Posterior vena cava (tissue), 2 donors: ENCODE measurements at regions not wholly inside any gene's neighbourhood (a gene's known extent, or its start where the extent isn't known, plus 50 kb on each side); places are given as distances from the start of the nearest gene placed in this dataset.

Experiments
- DNase-seq: peaks from one replicate; pipeline ENCODE4 v3.0.0-alpha.2; 2020; ENCODE audit warnings: low spot score
- intact Hi-C, 2 donors: fragments of 100-400 bp; cut with DNase I; formaldehyde crosslinking; loops; one replicate each; pipeline versions ENCODE4 v1.14.1 to v1.14.2; 2022 to 2023
- donor health status: DM: yes; HTN: yes; CAD: no.
- donor health status: DM: yes; HTN: yes; CAD: no.

GRCh38 chrX:124506066-124506465 is 159.7 kb downstream of the SH2D1A start:
- no peak for DNase-seq
- intact Hi-C loops: no loop called here

DNA sequence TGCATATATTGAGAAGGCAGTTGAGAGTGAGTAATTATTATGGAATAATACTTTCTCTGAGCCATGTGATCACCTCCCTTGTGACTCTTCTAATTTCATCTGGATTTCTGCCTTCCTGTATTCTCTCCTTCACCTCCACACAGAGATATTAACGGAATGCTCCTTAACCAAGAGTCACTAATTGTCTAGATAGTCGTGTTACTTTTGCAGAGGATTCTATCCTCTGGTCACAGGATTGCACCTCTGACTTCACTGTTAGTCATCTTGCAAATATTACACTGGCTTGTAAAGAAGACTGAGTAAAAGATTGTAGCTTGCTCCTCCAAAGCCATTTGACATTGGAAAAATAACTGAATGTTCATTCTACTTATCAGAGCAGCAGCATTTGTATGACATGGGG is 160.9 kb downstream of the SH2D1A start:
- intact Hi-C loops: no loop called here
- no peak for DNase-seq

DNA sequence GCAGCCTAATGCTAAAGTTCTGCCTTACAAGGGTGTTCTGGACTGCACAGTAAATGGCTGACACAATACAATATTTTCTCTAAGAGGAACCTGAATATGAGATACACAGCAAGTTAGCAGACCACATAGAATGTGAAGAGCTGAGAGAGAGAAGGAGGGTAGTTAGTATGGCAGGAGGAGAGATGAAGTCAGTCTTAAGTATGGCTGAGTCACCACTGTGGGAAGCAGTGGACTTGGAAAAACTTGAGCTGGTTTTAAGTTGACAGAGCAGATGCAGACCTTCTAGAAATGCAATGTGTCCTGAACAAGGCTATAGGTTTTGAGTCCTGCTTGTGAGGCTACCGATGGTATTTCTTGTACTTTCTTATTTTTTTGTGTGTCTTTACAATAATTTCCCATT is 172.5 kb downstream of the SH2D1A start:
- no peak for DNase-seq
- intact Hi-C loops: no loop called here

DNA sequence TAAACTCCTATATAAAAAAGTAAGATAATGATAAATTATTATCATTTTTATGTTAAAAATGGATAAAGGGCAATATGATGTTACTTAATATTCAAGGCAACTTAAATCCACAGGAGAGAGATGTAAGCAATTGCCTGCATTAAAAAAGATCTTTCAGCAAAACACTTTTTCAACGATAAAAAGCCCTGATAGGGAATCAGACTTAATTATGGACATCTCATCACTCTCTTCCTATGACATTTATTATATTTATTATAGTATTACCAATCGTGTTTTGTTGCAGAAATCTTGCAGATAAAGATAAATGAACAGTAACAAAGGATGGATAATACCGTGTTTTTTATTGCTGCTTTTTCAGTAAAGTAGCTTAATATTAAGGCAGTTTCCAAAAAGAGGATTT is 178.5 kb downstream of the SH2D1A start:
- intact Hi-C loops: no loop called here
- no peak for DNase-seq

DNA sequence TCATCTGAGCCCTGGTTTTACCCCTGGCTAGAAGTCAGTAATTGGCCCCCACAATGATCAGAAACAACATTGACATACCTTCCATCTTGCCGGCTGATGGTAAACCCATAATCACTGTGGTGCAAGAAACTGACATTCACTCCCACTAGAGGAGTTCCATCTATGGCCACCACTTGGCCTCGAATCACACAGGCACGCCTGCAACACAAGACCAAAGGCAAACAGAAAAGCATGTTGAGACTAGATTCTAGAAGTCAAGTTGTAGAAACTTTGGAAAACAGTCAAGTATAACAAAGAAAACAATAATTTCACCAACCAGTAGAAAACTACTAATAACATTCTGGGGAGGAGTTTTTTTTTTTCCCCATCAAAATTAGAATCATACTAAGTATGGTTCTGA is 183.4 kb downstream of the SH2D1A start:
- DNase-seq: no peak

DNA sequence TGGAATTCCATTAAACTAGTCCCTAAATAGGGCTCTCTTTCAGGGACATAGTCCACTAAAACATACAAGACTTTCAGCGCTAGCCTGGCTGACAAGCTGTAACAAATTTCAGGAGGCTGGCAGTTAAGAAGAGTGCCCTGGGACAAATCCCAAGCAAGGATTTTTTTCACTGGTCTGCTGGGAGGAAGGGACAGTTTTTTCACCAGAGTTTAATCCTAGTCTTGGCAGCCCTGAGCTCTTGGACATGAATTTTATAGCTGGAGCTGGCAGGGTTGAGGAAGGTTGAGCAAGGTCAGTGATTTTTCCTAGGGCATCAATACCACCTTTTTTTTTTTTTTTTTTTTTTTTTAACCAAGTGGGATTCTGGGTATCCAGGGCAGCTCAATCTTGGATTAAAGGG is 184.4 kb downstream of the SH2D1A start:
- no peak for DNase-seq
- intact Hi-C loops: no loop called here

More for the DNA sequence above, 183.4 kb downstream of the SH2D1A start:
- intact Hi-C loops: no loop called here

GRCh38 chrX:124534536-124534935 is 188.2 kb downstream of the SH2D1A start:
- DNase-seq: no peak

DNA sequence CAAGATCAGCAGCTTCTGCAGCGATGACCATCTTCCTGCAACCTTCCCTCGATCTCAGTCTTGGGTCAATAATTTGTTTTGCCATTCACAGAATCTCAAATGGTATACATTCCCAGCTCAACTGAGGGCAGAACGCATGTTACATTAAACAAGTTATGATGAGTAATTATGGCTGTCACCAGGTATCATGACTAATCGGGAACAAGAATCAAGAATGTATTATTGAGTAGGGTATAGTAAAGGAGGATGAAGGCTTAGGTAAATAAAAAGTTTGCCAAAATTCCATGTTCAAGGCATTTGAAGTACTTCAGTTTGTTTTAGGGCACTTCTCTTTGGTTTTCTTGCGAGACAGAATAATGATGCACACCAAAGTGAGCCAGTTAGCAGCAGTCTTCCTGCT is 194.1 kb downstream of the SH2D1A start:
- intact Hi-C loops: no loop called here
- DNase-seq: no peak

More at GRCh38 chrX:124534536-124534935, 188.2 kb downstream of the SH2D1A start:
- intact Hi-C loops: no loop called here

GRCh38 chrX:124548571-124548970 is 202.2 kb downstream of the SH2D1A start:
- intact Hi-C loops: no loop called here
- DNase-seq: no peak

DNA sequence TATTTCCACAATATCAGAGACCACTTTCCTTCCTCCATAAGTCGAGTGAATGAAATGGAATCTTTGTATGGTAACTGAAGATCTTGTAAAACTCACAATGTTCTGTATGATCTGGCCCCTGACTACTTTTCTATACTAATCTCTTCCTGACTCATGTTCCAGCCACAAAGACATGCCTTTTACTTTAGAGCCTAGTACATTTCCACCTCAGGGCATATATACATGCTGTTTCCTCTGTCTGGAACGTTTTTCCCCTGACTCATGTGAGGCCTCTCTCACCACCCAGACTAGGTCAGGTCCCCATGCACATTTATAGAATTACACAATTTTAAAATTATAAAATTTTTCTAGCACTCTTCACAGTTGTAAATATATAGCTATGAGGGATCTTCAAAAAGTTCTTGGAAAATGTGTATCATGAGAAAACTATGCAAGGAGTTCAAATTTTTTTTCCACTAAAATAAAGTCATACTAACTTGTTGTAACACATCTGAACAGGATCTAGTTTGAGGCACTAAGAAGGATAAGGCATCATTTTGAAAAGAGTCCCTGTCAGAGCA is 208.8 kb downstream of the SH2D1A start:
- DNase-seq: no peak
- intact Hi-C loops: no loop called here

DNA sequence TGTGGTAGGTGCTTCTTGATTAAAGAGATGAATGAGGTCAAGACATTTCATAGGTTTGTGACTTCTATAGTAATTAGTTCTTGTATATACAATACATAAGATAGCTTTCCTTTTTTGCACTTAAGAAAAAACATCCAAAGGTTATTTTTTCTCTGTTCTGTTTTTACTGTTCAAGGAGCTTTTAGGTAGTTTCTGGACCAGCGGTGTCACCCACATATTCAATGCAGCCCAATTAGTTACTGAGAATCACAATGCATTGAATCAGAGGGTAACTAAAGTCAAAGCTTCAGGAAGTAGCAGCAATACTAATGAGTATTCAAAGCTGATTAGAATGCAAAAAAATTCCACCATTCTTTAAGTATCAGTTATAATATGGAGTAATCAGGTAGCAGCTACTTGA is 211.6 kb downstream of the SH2D1A start:
- no peak for DNase-seq
- intact Hi-C loops: no loop called here

DNA sequence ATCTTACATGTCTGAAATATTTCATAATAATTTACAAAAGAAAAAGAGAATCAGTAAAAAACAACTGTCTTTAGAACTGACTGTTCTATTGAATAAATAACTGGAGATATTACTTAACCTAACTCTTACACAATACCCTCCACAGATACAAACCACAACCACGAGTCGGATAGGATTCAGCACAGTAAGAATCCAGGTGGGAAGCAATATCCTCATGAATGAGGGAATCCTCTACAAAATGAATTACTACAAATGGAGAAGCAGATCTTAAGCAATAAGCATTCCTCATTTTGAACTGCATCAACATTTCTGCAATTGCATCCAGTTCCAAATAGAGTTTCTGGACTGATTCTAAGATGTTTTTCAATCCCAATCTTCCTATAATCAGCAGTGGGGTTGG is 227.1 kb downstream of the SH2D1A start:
- intact Hi-C loops: no loop called here
- no peak for DNase-seq

DNA sequence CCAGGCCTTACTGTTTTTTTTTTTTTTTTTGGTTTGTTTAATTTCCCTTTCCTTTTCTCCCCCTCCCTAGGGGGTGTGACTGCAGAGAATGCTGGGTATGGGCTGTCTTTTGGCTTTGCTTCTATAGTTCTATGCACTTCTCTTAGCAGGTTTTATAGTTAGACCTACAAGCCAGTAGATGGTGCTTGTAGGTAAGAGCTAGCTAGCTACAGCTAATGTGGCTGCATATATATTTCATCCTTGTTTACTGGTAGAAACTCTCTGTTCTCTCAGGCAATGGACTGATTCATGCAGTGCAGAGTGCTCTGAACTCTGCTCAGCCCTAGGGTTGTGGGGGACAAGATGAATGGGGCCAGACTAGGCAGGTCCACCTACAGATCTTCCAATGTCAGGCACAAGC is 246.4 kb downstream of the SH2D1A start:
- no peak for DNase-seq
- intact Hi-C loops: no loop called here

DNA sequence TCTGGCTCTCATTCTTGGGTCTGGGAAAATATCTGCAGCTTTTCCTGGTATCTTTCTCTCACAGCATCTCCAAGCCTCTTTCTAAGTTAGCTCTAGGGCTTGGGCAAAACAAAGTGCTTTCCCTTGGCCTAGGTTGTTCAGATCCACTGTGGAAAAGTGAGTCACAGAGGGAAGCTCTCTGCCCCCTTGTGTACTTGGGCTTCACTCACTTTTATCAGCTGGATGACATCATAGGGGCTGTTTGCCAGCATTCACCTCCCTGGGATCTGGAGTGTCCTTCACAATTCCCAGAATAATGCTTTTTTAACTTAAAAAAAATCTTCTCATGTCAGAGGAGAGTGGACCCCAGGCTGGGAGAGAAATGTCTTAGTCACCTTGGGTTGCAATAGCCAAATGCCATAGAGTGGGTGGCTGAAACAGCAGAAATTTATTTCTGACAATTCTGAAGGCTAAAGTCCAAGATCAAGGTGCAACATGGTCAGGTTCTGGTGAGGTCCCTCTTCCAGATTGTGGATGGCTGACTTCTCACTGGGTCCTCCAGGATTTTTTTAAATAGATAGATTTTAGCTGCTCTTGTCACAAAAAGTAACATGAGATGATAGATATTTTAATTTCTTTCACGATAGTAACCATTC is 247.8 kb downstream of the SH2D1A start:
- intact Hi-C loops: no loop called here
- DNase-seq: no peak

DNA sequence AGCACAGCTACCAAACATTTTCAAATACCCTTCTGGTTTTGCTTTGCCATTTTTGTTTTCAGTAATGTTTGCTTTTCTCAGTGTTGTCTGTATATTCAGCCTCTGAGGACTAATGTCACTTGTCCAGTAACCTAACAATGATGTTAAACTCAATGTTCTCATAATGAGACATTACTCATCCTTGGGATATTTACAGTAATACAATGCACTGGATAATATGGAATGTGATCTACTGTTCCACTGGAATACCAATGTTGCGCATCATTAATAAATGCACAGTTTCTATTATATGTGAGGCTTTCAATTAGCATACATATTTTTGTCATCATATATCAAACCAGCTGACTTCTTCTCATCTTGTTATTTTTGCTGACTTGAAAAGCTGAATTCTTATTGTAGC is 259.1 kb downstream of the SH2D1A start:
- intact Hi-C loops: no loop called here
- no peak for DNase-seq

DNA sequence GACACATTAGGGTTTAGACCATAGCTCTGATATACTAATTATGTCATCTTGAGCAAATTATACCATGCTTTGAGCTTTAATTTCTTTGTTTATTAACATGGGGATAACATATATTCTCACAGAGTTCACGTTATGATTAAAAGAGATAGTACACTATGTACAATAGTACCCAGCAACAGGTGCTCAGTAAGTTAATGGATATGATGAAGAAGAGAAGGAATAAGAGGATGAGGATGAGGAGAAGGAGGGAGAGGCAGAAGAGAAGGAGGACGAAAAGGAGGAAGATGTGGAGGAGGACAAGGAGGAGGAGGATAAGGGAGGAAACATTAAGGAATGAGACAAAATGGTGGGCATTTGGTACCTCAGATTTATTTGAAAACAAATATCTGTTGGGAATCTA is 260.4 kb downstream of the SH2D1A start:
- intact Hi-C loops: no loop called here
- DNase-seq: no peak

GRCh38 chrX:124619710-124620109 is 273.3 kb downstream of the SH2D1A start:
- DNase-seq: no peak
- intact Hi-C loops: no loop called here

DNA sequence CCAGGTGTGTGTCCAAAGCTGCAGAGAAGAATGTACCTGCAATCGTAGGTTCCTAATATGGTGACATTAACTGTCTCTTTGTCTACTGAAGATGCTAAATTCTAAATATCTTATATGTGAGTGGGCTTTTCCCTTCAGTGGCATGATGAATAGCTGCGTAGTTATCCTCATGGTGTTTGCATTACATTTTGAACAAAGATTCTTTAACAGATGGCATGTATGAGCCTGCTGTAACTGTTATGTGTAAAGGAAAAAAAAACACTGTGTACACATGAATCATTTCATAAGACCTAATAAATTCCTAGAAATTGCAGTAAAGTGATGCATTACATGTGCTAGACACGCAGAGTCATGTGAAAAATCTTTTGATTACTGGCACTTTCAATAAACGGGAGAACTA is 288.0 kb downstream of the SH2D1A start:
- intact Hi-C loops: no loop called here
- DNase-seq: no peak

- intact Hi-C loops: no loop called here
- no peak for DNase-seq
Measured at GRCh38 chrX:124641737-124642491, 295.6 kb downstream of the SH2D1A start.

DNA sequence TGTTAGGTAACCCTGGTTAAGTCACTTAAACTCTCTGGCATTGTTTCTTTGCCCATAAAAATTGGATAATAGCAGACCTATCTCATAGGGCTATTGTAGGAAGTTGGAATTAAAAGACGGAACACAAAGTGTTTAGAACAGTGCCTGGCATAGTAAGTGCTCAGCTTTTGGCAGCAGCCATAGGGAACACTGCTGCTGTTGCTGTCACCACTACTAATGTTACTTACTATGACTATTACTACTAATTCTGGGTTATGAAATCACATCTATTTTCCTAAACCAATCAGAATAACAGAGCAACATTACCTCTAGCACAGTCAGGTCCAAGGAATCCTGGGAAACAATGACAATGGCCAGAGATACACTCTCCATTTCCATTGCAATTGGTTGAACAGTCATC is 300.0 kb downstream of the SH2D1A start:
- DNase-seq: no peak
- intact Hi-C loops: no loop called here

DNA sequence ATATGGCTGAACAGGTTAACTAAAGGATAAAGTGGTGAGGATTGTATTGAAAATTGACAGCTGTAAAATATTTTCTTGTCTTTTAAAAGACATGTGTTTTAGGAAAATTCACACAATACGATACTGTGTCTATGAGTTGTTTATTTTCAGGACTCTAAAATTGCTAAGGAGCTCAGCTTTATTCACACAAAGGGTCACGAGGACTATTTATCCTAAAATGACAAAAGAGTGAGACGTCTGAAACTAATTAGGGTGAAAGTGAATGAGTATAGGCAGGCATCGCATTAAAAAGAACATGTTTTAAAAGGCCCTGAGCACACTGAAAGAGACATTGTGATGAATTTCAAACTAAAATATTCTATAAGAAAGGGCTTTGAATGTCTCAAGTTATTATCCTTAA is 304.7 kb downstream of the SH2D1A start:
- no peak for DNase-seq
- intact Hi-C loops: no loop called here
